HepG2 (cell line): ENCODE measurements at regions not wholly inside any gene's neighbourhood (a gene's known extent, or its start where the extent isn't known, plus 50 kb on each side); places are given as distances from the start of the nearest gene placed in this dataset.

Experiments used
- CENPX ChIP-seq: sonication (generic); formaldehyde crosslinking; IDR thresholded peaks from 2 replicates; pipeline ENCODE4 v1.9.0; 2021; ENCODE audit warnings: mild to moderate bottlenecking, missing genetic modification reagents, moderate library complexity
- ESRRA ChIP-seq: sonication (generic); formaldehyde crosslinking; IDR thresholded peaks from 2 replicates; pipeline ENCODE4 v1.5.1; 2020; ENCODE audit warnings: mild to moderate bottlenecking, low read depth, missing genetic modification reagents
- GABPA ChIP-seq, 2 experiments: IDR thresholded peaks; 2 replicates each; pipeline ENCODE4 v1.6.1; 2011 to 2016; ENCODE audit warnings: low read depth in 2 of 2, low read length in 1 of 2, missing biosample characterization in 1 of 2, missing genetic modification characterization in 1 of 2
- HNF4A ChIP-seq: sonication (generic); formaldehyde crosslinking; IDR thresholded peaks from 2 replicates; pipeline ENCODE4 v1.4.0; 2020; ENCODE audit warnings: missing genetic modification reagents
- HNRNPH1 ChIP-seq: fragments of 200-400 bp; formaldehyde crosslinking; optimal IDR thresholded peaks from 2 replicates; pipeline ENCODE3; 2017; ENCODE audit warnings: mild to moderate bottlenecking, low read depth, low read length
- IRF2 ChIP-seq: IDR thresholded peaks from 2 replicates; pipeline ENCODE4 v1.6.1; 2018; ENCODE audit warnings: missing genetic modification reagents, missing compliant biosample characterization
- NFE2 ChIP-seq: sonication (generic); formaldehyde crosslinking; IDR thresholded peaks from 2 replicates; pipeline ENCODE4 v1.4.0; 2020; ENCODE audit warnings: missing genetic modification reagents
- NR1H2 ChIP-seq: sonication (generic); formaldehyde crosslinking; IDR thresholded peaks from 2 replicates; pipeline ENCODE4 v1.8.1; 2022; ENCODE audit warnings: low read depth, missing genetic modification reagents, borderline replicate concordance
- RAD51 ChIP-seq: fragments of 450-650 bp; IDR thresholded peaks from 2 replicates; pipeline ENCODE4 v1.6.1; 2016; ENCODE audit warnings: borderline replicate concordance
- RFXAP ChIP-seq: sonication (generic); formaldehyde crosslinking; IDR thresholded peaks from 2 replicates; pipeline ENCODE4 v1.4.0; 2020; ENCODE audit warnings: missing genetic modification reagents, borderline replicate concordance
- SIX4 ChIP-seq: sonication (generic); formaldehyde crosslinking; IDR thresholded peaks from 2 replicates; pipeline ENCODE4 v1.4.0; 2020; ENCODE audit warnings: missing genetic modification reagents
- SMYD3 ChIP-seq: sonication (generic); formaldehyde crosslinking; IDR thresholded peaks from 2 replicates; pipeline ENCODE4 v1.8.1; 2023; ENCODE audit warnings: mild to moderate bottlenecking, missing genetic modification reagents
- SRF ChIP-seq: IDR thresholded peaks from 2 replicates; pipeline ENCODE4 v1.6.1; 2011; ENCODE audit warnings: mild to moderate bottlenecking, low read depth, low read length, moderate library complexity
- STAT6 ChIP-seq: sonication (generic); formaldehyde crosslinking; IDR thresholded peaks from 2 replicates; pipeline ENCODE4 v1.4.0; 2020; ENCODE audit warnings: missing genetic modification reagents, mild to moderate bottlenecking, borderline replicate concordance
- TAF15 ChIP-seq: fragments of 200-400 bp; formaldehyde crosslinking; IDR thresholded peaks from one replicate; pipeline ENCODE4 v1.6.1; 2018; ENCODE audit warnings: mild to moderate bottlenecking, low read depth, low read length; ENCODE audit not compliant: poor library complexity, severe bottlenecking
- TEAD3 ChIP-seq: optimal IDR thresholded peaks from 2 replicates; pipeline ENCODE3; 2016; ENCODE audit warnings: borderline replicate concordance
- THAP11 ChIP-seq: IDR thresholded peaks from 2 replicates; pipeline ENCODE4 v1.6.1; 2016; ENCODE audit warnings: missing biosample characterization, missing genetic modification reagents
- THRA ChIP-seq: sonication (generic); formaldehyde crosslinking; IDR thresholded peaks from 2 replicates; pipeline ENCODE4 v1.4.0; 2020; ENCODE audit warnings: missing genetic modification reagents, borderline replicate concordance
- TRIM22 ChIP-seq: fragments of 450-650 bp; IDR thresholded peaks from 2 replicates; pipeline ENCODE4 v1.6.1; 2017
- ZFY ChIP-seq: sonication (generic); formaldehyde crosslinking; IDR thresholded peaks from 2 replicates; pipeline ENCODE4 v1.4.0; 2020; ENCODE audit warnings: missing genetic modification reagents
- ZNF101 ChIP-seq: sonication (generic); formaldehyde crosslinking; IDR thresholded peaks from 2 replicates; pipeline ENCODE4 v1.4.0; 2020; ENCODE audit warnings: mild to moderate bottlenecking, low read depth, missing genetic modification reagents, borderline replicate concordance
- ZNF383 ChIP-seq: sonication (generic); formaldehyde crosslinking; IDR thresholded peaks from 2 replicates; pipeline ENCODE4 v1.4.0; 2020; ENCODE audit warnings: missing genetic modification reagents, mild to moderate bottlenecking, borderline replicate concordance
- ZNF616 ChIP-seq: sonication (generic); formaldehyde crosslinking; IDR thresholded peaks from 2 replicates; pipeline ENCODE4 v1.5.0; 2020; ENCODE audit warnings: low read depth, mild to moderate bottlenecking, missing genetic modification reagents
- ZNF674 ChIP-seq: sonication (generic); formaldehyde crosslinking; IDR thresholded peaks from 2 replicates; pipeline ENCODE4 v1.5.0; 2020; ENCODE audit warnings: low read depth, mild to moderate bottlenecking, missing genetic modification reagents
- ZNF75D ChIP-seq: sonication (generic); formaldehyde crosslinking; IDR thresholded peaks from 2 replicates; pipeline ENCODE4 v1.8.1; 2023; ENCODE audit warnings: missing genetic modification reagents, mild to moderate bottlenecking, borderline replicate concordance
- ZSCAN12 ChIP-seq: sonication (generic); formaldehyde crosslinking; IDR thresholded peaks from 2 replicates; pipeline ENCODE4 v1.9.0; 2021; ENCODE audit warnings: mild to moderate bottlenecking, missing genetic modification reagents
- ZZZ3 ChIP-seq: sonication (generic); formaldehyde crosslinking; IDR thresholded peaks from 2 replicates; pipeline ENCODE4 v1.4.0; 2020; ENCODE audit warnings: missing genetic modification reagents, mild to moderate bottlenecking, borderline replicate concordance

GRCh38 chr4:34733185-34733941 lies 1511.0 kb downstream of the ARAP2 start (continued):
- no peak for TF ChIP-seq ZFY
- TF ChIP-seq THAP11, result no peak
- no peak for TF ChIP-seq TAF15
- TF ChIP-seq THRA (CRISPR knock-in tag), result no peak; the same call in 1 of the 2 replicates
- TF ChIP-seq SIX4 (CRISPR knock-in tag), result no peak
- TF ChIP-seq ZNF616, result no peak
- no peak for TF ChIP-seq ZNF674 (CRISPR knock-in tag)
- no peak for TF ChIP-seq STAT6
- no peak for TF ChIP-seq ESRRA (CRISPR knock-in tag)
- TF ChIP-seq RFXAP, result no peak
- no peak for TF ChIP-seq SRF
- no peak for TF ChIP-seq HNRNPH1
- no peak for TF ChIP-seq ZNF75D (CRISPR knock-in tag)
- TF ChIP-seq CENPX, result no peak
- TF ChIP-seq NFE2 (CRISPR knock-in tag), result no peak
- TF ChIP-seq HNF4A (CRISPR knock-in tag), result peak; percentile 86
- TF ChIP-seq IRF2 (CRISPR knock-in tag), result no peak
- TF ChIP-seq RAD51, result no peak
- TF ChIP-seq TRIM22, result no peak
- no peak for TF ChIP-seq ZNF383
- no peak for TF ChIP-seq ZSCAN12 (CRISPR knock-in tag)
- no peak for TF ChIP-seq ZZZ3 (CRISPR knock-in tag)
- TF ChIP-seq GABPA (IDR thresholded peaks at IDR 0.05; ENCODE audit: low read depth, low read length), result no peak
- TF ChIP-seq GABPA (CRISPR knock-in tag; IDR thresholded peaks at IDR 0.05; ENCODE audit: low read depth), result no peak
- no peak for TF ChIP-seq ZNF101 (CRISPR knock-in tag)
- no peak for TF ChIP-seq SMYD3 (CRISPR knock-in tag)
- peak; percentile 75 for TF ChIP-seq TEAD3 (CRISPR knock-in tag)
- TF ChIP-seq NR1H2 (CRISPR knock-in tag), result no peak
